ENCODE measurements at regions not wholly inside any gene's neighbourhood (a gene's known extent, or its start where the extent isn't known, plus 50 kb on each side); places are given as distances from the start of the nearest gene placed in this dataset.
A peak's percentile ranks its signal among the peaks of the same experiment; 100 is the strongest.
"Not testable (repeated sequence)": the region's sequence is repeated elsewhere in the genome, so short reads cannot be mapped to it uniquely, and the experiment has no call there.

GRCh38 chr10:91073286-91073979 lies 147.0 kb upstream of the PCGF5 start:
- Mint-ChIP-seq H3K4me1 (no peaks in the 10 kb centered on the region), H3K4me3 (no peak overlapping the region), H3K27me3 (peaks cover 1% of the 10 kb centered on the region), H3K36me3 (ENCODE audit: low read depth) (no peaks in the 10 kb centered on the region), H3K27ac (no peak overlapping the region), H3K9me3 (no peaks in the 10 kb centered on the region)
- DNase-seq (no peak), ATAC-seq (no peak)

GRCh38 chr10:91076991-91077548 lies 143.4 kb upstream of the PCGF5 start:
- DNase-seq, result no peak
- Mint-ChIP-seq H3K9me3 (no peaks in the 10 kb centered on the region), H3K27me3 (peaks cover 5% of the 10 kb centered on the region), H3K36me3 (ENCODE audit: low read depth) (no peaks in the 10 kb centered on the region), H3K4me3 (no peak overlapping the region), H3K27ac (no peak overlapping the region), H3K4me1 (no peaks in the 10 kb centered on the region)
- no peak for ATAC-seq

- Mint-ChIP-seq H3K36me3 (ENCODE audit: low read depth) (no peaks in the 10 kb centered on the region), H3K4me1 (no peaks in the 10 kb centered on the region), H3K27me3 (peaks cover 5% of the 10 kb centered on the region), H3K9me3 (no peaks in the 10 kb centered on the region), H3K27ac (no peak overlapping the region), H3K4me3 (no peak overlapping the region)
- DNase-seq (no peak), ATAC-seq (no peak)
Observed at GRCh38 chr10:91077549-91078071, 142.9 kb upstream of the PCGF5 start.

DNA sequence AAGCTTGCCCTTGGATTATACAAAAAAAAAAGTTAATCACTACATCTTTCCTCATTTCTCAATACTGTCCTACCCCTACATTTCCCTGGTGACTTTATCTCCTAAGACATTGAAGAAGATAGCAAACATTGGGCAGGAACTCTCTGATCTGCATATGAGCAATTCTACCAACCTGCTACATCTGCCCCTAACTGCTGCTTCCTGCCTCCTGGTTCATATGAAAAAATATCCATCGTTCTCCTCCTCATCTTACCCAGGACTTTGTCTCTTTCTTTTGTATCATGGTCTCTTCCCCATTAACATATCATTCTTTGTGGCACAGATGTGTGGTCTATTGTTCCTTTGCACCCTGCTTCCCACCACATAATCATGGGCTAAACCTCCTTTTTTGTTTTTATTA lies 139.7 kb upstream of the PCGF5 start:
- peaks cover 5% of the 10 kb centered on the region for H3K27me3 Mint-ChIP-seq

GRCh38 chr10:91082447-91082846 lies 138.0 kb upstream of the PCGF5 start:
- Mint-ChIP-seq H3K4me1 (no peaks in the 10 kb centered on the region), H3K27me3 (peaks cover 5% of the 10 kb centered on the region), H3K9me3 (no peaks in the 10 kb centered on the region), H3K27ac (no peak overlapping the region), H3K36me3 (ENCODE audit: low read depth) (no peaks in the 10 kb centered on the region), H3K4me3 (no peak overlapping the region)
- no peak for ATAC-seq
- no peak for DNase-seq

More for the DNA sequence above, 139.7 kb upstream of the PCGF5 start:
- H3K4me1 Mint-ChIP-seq, result no peaks in the 10 kb centered on the region
- ATAC-seq (no peak), DNase-seq (no peak)
- no peaks in the 10 kb centered on the region for H3K36me3 Mint-ChIP-seq (ENCODE audit: low read depth)
- no peak overlapping the region for H3K4me3 Mint-ChIP-seq
- H3K9me3 Mint-ChIP-seq, result no peaks in the 10 kb centered on the region
- H3K27ac Mint-ChIP-seq, result no peak overlapping the region

DNA sequence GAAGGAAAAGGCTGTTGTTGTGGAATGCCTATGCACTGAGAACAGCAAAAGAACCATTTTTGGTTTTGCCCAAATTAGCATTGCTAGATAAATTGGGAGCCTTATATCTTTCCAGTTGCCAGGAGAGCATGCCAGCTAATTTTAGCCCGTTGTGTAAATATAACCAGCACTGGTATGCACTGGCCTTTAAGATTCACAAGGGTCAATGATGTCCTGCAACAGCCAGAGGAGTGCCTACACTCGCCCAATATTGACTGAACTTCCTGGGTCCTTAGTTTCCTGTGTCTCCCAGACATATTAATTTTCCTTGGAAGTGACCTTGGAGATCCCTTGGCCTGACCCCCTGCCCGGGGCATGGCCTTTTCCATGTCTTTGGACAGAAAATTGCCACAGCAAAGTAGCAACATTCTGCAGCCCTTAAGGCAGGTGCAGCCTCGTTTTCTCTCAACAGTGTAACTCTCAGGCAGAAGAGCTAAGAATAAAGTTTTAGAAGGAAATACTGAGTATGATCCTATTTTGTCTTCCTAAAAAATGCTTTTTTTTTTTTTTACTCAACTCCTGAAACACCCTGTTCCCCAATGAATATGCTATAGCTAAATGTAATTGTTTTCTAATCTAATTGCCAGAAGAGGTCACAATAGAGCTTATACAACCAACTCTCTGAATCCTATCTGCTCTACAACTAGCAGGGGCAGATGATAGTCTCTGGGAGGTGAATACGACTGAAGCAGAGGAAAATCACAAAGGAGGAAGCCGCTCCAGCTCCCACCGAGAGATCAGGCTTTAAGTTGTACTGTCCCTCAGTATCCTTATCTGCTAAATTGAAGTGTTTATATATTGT lies 131.9 kb upstream of the PCGF5 start:
- Mint-ChIP-seq H3K27ac (no peak overlapping the region), H3K36me3 (ENCODE audit: low read depth) (no peaks in the 10 kb centered on the region)

GRCh38 chr10:91090761-91091529 lies 129.5 kb upstream of the PCGF5 start:
- no peak for DNase-seq
- H3K36me3 Mint-ChIP-seq (ENCODE audit: low read depth), result peaks cover 6% of the 10 kb centered on the region
- no peak overlapping the region for H3K4me3 Mint-ChIP-seq
- no peak overlapping the region for H3K27ac Mint-ChIP-seq
- H3K9me3 Mint-ChIP-seq, result peaks cover 16% of the 10 kb centered on the region
- ATAC-seq, result no peak
- peaks cover 10% of the 10 kb centered on the region for H3K4me1 Mint-ChIP-seq
- H3K27me3 Mint-ChIP-seq, result no peaks in the 10 kb centered on the region

More for the DNA sequence above, 131.9 kb upstream of the PCGF5 start:
- Mint-ChIP-seq H3K27me3 (no peaks in the 10 kb centered on the region), H3K4me3 (no peak overlapping the region), H3K4me1 (no peaks in the 10 kb centered on the region), H3K9me3 (no peaks in the 10 kb centered on the region)
- ATAC-seq (no peak), DNase-seq (no peak)

GRCh38 chr10:91091780-91092179 lies 128.7 kb upstream of the PCGF5 start:
- ATAC-seq, result no peak
- Mint-ChIP-seq H3K4me1 (peaks cover 13% of the 10 kb centered on the region), H3K27me3 (no peaks in the 10 kb centered on the region), H3K9me3 (peaks cover 23% of the 10 kb centered on the region), H3K36me3 (ENCODE audit: low read depth) (peaks cover 8% of the 10 kb centered on the region), H3K27ac (no peak overlapping the region), H3K4me3 (no peak overlapping the region)
- DNase-seq, result no peak

GRCh38 chr10:91096274-91096673 lies 124.2 kb upstream of the PCGF5 start:
- H3K36me3 Mint-ChIP-seq (ENCODE audit: low read depth), result peaks cover 19% of the 10 kb centered on the region
- peak; percentile 46 for ATAC-seq
- H3K27me3 Mint-ChIP-seq, result no peaks in the 10 kb centered on the region
- DNase-seq, result no peak
- peaks cover 13% of the 10 kb centered on the region for H3K4me1 Mint-ChIP-seq
- H3K27ac Mint-ChIP-seq, result no peak overlapping the region
- H3K9me3 Mint-ChIP-seq, result peaks cover 32% of the 10 kb centered on the region
- no peak overlapping the region for H3K4me3 Mint-ChIP-seq

- H3K4me1 Mint-ChIP-seq, result peaks cover 13% of the 10 kb centered on the region
- peaks cover 19% of the 10 kb centered on the region for H3K36me3 Mint-ChIP-seq (ENCODE audit: low read depth)
- DNase-seq (no peak), ATAC-seq (no peak)
- H3K27ac Mint-ChIP-seq, result no peak overlapping the region
- H3K27me3 Mint-ChIP-seq, result no peaks in the 10 kb centered on the region
- H3K9me3 Mint-ChIP-seq, result peaks cover 32% of the 10 kb centered on the region
- no peak overlapping the region for H3K4me3 Mint-ChIP-seq
Observed at GRCh38 chr10:91097313-91097712, 123.2 kb upstream of the PCGF5 start.

- not testable (repeated sequence) for H3K27ac Mint-ChIP-seq, H3K4me3 Mint-ChIP-seq, ATAC-seq, H3K27me3 Mint-ChIP-seq, DNase-seq
- peaks cover 19% of the 10 kb centered on the region for H3K36me3 Mint-ChIP-seq (ENCODE audit: low read depth)
- H3K9me3 Mint-ChIP-seq, result peaks cover 32% of the 10 kb centered on the region
- H3K4me1 Mint-ChIP-seq, result peaks cover 16% of the 10 kb centered on the region
Observed at GRCh38 chr10:91098021-91098420, 122.4 kb upstream of the PCGF5 start.

GRCh38 chr10:91103384-91104192 lies 116.9 kb upstream of the PCGF5 start:
- Mint-ChIP-seq H3K27me3 (no peaks in the 10 kb centered on the region), H3K4me3 (no peak overlapping the region), H3K9me3 (no peaks in the 10 kb centered on the region), H3K27ac (no peak overlapping the region), H3K36me3 (ENCODE audit: low read depth) (no peaks in the 10 kb centered on the region), H3K4me1 (peaks cover 10% of the 10 kb centered on the region)
- ATAC-seq, result no peak
- DNase-seq, result no peak

GRCh38 chr10:91104193-91105041 lies 116.0 kb upstream of the PCGF5 start:
- Mint-ChIP-seq H3K36me3 (ENCODE audit: low read depth) (no peaks in the 10 kb centered on the region), H3K4me3 (no peak overlapping the region), H3K27me3 (no peaks in the 10 kb centered on the region), H3K4me1 (peaks cover 10% of the 10 kb centered on the region), H3K9me3 (no peaks in the 10 kb centered on the region), H3K27ac (no peak overlapping the region)
- DNase-seq (no peak), ATAC-seq (no peak)
